GM10266 (cell line): ENCODE measurements at regions not wholly inside any gene's neighbourhood (a gene's known extent, or its start where the extent isn't known, plus 50 kb on each side); places are given as distances from the start of the nearest gene placed in this dataset.

ENCODE experiments used
- DNase-seq: peaks from one replicate; pipeline ENCODE4 v3.0.0; 2012; ENCODE audit errors: extremely low spot score
- CTCF ChIP-seq: IDR thresholded peaks from 2 replicates; pipeline ENCODE4 v1.5.1; 2012; ENCODE audit warnings: mild to moderate bottlenecking, low read depth; ENCODE audit not compliant: control insufficient read depth, insufficient read depth; ENCODE audit errors: missing control alignments

DNA sequence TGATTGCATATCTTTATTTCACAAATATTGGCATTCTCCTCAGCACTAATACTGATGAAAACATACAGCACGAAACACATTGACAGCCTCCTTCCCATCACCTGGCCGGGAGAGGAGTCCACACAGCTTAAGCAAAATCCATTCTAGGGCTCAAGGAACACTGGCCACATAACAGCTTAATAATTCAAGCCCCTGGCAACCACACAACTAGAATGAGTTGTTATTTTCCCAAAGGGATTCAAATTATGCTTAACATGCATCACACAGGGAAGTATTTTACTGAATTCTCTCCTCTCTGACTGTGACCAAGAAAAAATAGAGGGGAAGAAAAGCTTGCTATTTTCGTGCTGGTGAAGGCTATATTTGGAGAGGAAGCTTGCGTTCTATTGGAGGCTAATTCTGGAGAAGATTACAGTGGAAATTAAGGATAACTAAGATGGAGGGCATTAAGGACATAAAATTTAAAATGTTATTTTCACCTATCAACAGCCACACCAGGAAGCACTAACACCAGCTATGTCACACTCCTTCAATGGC, 198.5 kb downstream of the ADGRG6 start:
- no peak for TF ChIP-seq CTCF
- no peak for DNase-seq

GRCh38 chr6:142501795-142502194, 200.0 kb downstream of the ADGRG6 start:
- TF ChIP-seq CTCF, result no peak
- no peak for DNase-seq

GRCh38 chr6:142507065-142507464, 205.3 kb downstream of the ADGRG6 start:
- no peak for TF ChIP-seq CTCF
- DNase-seq, result no peak

DNA sequence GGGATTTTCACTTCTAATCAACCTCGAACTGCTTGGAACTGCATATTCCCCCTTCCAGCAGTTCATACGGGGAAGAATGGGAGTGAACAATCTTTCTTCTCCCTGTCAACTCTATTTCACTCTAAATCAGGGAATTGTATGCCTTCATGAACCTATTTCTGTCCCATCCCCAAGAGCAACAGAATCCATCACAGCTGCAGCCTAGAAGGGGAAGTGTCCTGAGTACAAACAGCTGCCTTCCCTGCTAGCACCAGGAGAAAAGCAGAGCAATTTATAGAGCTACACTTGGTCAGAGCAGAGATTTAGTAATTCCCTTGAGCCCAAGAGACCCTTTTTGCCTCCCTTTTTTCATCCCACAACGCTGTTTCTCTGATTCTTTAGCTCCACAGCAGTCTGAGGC, 208.4 kb downstream of the ADGRG6 start:
- no peak for TF ChIP-seq CTCF
- no peak for DNase-seq

DNA sequence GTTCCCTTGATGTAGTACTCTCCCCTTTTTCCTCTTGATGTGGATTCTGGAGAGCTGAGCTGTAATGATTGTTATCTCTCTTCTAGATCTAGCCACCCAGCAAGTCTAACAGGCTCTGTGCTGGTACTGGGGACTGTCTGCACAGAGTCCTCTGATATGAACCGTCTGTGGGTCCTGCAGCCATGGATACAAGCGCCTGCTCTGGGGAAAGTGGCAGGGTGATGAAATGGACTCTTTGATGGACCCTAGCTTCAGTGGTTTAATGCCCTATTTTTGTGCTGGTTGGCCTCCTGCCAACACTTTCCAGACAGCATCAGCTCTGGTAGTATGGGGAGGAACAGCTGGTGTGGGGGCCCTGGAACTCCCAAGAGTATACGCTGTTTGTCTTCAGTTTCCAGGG, 216.3 kb downstream of the ADGRG6 start:
- DNase-seq, result no peak
- no peak for TF ChIP-seq CTCF

DNA sequence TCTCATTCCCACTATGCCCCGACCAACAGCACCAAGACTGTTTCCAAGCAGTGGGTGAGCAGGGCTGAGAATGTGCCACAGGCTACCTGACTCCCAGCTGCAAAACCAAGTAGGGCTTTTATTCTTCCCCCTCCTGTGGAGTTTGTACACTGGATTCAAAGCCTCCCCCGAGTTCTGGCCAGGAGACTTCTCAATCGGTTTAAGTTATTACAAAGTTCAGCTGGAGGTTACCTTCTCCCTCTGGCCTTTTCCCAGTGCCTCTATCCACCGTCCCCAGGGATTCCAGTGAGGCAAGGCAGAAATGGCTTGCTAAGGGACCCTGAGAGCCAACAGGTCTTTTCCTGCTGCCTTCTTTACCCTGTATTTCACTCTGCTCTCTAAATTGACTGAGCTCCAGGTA, 217.0 kb downstream of the ADGRG6 start:
- DNase-seq, result no peak
- TF ChIP-seq CTCF, result no peak

GRCh38 chr6:142521791-142522190, 220.0 kb downstream of the ADGRG6 start:
- no peak for TF ChIP-seq CTCF
- DNase-seq, result no peak
